NCI-H524 (cell line): ENCODE measurements at regions not wholly inside any gene's neighbourhood (a gene's known extent, or its start where the extent isn't known, plus 50 kb on each side); places are given as distances from the start of the nearest gene placed in this dataset.

Source experiments
- DNase-seq, 2 experiments: peaks; one replicate each; lab custom pipeline; 2025; lab: John Stamatoyannopoulos, UW

DNA sequence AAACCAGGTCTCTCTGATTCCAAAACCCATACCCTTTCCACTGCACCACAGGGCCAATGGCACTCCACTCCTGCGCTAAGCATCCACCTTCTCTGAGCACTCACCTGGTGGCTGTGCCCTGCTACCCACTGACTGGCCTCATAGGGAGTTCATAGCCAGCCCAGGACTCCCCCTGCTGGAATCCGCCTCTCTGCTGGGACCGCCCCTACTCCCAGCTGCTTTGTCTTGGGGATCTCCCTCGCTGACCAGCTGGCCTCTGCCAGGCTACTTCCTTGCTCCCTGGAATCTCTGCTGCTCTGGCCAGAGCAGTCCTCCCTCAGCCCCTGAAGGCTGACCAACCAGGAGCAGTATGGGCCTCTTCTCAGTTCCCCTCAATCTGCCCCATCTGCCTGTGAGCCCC lies 129.7 kb downstream of the FAXC start:
- DNase-seq: peak in 1 of 2 experiments; percentile 32

DNA sequence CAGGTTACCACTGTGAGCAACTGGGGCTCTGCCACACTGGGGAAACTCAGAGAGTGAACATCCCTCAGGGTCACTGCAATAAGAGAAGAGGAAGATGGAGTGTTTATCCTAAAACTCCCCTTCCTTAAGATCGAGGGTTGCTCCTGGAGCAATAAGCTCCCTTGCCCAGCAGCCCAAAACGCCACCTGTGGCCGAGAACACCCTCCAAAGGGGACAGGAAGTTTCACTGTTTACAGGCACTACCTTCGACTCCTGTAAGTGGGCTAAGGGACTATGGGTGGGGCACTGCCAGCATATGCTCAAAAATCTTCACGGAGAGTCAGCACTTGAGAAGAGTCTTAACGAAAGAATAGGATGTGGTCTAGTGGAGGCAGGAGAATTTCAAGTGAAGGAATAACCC lies 132.5 kb downstream of the FAXC start:
- no peak for DNase-seq

DNA sequence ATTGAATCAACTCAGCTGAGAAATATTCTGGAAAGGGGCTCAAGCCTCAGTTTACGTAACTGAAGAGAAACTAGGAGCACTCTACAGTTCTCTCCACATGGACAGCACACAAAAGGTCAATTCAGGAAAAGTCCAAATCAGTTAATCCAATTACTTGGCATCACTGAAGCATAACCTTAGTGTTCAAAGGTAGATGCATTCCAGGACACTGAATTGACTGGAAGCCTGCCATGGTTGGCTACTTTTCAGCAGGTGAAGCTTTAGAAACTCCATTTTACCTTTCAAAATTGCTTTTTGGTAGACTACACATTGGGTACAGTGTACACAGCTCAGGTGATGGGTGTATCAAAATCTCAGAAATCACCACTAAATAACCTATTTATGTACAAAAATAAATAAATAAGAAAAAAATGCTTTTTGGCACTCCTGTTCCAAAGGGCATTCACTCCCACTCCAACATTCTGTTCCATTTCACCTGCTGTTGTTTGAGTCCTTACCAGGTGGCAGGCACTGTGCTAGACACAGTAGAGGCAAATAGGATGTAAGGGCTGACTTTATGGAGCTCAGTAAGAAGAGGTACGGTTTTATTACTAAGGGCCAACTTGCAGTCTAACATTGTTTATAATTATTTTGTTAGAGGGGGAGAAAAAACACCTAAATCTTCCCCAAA lies 153.4 kb downstream of the FAXC start:
- DNase-seq: no peak

DNA sequence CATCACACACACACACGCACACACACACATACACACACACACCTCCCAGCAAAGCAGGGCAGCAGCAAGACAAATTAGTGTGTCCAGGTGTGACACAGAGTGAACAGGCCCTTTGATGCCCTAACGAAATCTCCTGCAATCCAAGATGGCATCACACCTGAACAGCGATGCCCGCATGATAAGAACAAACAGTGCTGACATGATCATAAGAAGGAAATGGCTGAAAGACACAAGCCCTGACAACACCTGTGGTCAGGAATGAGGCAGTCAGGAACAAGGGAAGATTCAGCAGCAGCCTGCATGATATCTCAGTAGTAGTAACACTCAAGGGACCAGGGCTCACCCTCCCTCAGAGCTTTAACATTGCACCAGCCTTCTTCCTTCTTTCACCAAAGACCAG lies 156.9 kb downstream of the FAXC start:
- DNase-seq: no peak

DNA sequence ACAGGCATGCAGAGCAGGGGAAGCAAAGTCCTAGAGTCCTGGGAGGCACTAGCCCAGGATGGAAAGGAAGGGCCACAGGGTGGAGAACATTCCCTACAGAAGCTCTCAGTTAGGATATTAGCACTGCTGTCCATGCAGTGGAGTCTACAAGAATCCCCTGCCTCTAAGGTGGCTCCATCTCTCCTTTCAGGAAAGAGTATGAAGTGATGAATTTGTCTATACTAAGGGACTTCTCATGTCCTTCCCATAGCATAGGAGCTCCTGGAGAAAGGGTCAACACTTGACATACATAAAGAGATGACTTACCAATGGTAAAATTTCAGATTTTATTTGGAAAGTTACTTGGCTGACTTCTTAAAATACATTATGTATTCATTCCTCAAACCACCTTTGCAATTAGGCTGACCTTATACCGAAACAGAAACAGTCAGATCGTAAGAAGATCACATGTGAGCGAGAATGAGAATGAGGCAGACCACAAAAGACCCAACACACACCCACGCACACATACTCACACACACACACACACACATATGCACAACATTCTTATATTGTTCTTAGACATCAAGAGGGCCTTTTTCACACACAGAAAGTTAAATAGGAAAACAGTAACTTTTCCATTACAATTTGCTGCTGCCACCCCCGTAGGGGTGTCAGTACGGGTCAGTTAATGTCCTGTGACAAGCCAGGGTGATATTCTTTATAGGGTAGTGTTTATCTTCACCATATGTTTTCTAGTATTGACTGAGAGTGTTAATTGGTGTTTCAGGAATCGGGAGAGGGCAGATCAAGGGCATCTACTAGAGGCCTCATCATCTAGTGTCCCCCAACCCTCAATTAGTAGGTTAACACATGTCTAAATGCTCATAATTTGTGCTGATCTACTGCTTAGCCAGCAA lies 159.4 kb downstream of the FAXC start:
- DNase-seq: no peak

DNA sequence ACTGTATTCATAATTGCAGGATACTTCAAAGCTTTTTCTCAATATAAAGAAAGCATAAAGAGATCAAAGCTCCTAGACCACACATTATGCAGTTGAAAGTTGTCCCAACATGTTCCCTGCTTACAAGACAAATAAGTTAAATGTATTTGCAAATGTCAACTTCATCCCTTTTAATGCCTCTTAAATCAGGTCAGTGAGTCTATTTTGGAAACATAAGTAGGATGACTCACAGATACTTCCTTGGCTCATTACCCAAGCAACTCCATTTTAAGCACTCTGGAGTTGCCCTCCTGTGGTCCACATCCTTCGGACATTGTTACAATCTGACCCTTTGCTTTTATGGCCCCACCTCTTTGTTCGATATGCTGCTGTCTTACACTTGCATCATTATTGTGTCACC lies 162.0 kb downstream of the FAXC start:
- DNase-seq: no peak

DNA sequence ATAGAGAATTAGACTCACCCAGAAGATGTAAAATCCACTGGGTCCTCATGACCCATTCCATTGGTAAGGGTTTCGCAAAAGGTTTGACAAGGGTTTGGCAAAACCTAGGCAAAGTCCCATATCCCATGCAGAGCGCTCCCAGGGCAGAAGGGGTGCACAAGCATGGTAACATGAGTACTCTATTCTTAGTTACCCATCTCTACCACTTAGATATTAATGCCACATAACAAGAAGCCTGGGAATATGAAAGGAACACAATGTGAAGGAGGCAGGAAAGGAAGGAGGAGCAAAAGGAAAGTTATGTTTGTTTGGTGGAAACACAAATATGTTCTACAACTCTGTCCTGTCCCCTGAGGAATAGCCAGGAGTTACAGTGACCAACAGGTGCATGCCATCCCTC lies 163.1 kb downstream of the FAXC start:
- no peak for DNase-seq

DNA sequence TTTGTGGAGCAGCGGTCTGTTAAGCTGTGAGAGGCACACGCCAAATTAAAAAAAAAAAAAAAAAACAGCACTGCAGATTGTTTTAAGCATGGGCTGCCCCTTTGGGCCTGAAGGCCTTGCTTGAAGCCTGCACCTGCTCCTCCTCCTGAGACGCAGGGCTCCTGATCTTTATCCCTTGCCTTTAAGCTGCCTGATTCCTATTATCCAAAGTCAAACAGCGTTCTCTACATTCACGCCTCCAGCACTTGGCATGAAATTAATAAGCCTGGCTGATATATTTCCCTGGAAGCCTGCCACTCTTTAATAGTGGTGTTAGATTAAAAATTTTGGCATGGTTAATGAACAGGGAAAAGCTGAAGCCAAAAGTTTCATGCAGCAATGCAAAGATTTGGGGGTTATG lies 163.9 kb downstream of the FAXC start:
- no peak for DNase-seq

DNA sequence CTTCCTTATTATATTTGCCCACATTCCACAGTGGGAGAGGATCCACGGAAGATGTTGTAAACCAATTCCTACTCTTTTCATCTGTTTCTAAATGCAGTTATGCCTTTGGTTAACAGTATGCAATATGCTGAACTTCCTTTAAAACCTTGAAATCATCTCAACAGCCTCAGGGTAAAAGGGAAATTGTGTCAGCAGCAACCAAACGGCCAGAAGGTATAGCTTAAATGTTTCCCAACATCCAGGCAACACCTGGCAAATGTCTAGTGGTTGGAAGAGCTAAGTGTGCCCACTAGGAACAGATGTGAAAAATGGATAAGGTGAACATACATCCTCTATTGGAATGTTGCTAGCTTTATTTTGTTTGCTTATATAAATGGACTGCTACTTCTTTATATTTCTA lies 164.8 kb downstream of the FAXC start:
- DNase-seq: no peak

DNA sequence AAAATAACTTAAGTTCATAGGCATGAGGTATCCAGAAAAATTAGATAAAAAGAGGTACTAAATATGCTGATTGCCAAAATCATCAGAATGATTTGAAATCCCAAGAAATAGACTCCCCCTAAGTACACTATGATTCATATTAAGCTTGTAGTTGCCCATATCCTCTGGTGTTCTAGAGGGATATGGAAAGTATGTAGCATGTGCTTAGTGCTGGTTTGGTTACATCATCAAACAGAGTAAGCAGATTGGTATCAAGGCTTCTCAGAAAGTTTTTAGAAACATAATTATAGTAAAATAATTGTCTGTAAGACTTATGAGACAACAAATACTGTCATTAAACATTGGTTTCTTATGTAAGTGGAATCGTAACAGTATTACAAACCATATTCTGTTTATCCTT lies 166.4 kb downstream of the FAXC start:
- no peak for DNase-seq

DNA sequence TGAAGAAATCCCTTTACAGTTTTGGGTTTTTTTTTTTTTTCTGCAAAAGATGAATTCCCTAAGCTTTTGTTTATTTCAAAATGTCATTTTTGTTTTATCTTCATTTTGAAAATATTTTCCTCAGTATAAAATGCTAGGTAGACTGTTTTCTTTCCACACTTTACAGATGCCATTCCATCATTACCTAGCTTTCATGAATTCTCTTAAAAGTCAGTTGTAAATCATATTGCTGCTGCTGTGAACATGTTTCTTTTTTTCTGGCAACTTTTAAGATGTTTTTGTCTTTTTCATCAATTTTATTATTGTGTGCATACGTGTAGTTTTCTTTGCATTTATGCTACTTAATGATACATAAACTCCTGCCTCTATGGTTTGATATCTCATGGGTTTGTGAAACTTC lies 168.3 kb downstream of the FAXC start:
- DNase-seq: no peak

DNA sequence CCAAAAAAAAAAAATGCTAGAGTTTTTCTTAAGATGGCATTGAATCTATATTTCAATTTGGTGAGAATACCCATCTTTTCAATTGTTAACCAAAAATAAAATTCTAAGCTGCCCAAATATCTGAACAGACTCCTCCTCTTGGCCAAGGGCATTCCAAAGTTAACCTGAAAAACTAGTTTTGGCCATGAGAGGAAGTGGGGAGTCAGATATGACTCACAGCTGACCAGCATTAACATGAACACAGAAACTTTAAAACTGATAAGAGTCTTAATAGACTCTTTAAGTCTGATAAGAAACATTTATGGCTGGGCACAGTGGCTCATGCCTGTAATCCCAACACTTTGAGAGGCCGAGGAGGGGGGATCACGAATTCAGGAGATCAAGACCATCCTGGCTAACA lies 171.3 kb downstream of the FAXC start:
- DNase-seq: no peak

DNA sequence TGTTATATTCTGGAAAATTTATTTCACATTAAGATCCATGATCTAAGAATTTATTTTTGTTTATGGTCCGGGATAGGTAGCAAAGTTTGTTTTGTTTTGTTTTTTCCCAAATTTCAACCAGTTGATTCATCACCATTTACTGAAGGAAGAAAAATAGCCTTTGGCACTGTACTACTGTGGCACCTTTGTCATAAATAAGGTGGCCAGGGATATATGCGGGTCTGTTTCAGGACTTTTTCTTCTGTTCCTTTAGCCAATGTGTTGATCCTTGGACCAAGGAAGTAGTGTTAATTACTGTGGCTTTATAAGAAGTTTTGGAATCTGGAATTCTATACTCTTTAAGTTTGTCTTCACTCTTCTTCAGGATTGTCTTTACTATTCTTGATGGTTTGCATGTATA lies 171.7 kb downstream of the FAXC start:
- DNase-seq: no peak

DNA sequence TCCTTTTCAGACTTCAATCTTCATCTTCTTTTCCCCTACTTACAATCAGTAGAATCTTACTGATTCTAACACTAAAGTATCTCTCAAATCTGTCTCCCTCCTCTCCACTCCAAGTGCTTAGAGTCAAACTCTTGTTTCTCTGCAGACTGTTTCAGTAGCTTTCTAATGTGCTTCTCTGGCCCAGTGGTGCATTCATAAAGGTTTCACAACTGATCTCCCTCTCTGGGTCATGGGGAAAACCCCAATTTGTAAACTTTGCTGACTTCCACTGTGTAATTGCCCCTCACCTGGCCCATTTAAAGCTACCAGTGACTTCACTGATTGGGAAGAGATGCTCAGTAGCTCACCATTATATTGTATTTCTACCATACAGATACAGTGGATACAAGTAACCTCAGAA lies 183.6 kb downstream of the FAXC start:
- DNase-seq: no peak

DNA sequence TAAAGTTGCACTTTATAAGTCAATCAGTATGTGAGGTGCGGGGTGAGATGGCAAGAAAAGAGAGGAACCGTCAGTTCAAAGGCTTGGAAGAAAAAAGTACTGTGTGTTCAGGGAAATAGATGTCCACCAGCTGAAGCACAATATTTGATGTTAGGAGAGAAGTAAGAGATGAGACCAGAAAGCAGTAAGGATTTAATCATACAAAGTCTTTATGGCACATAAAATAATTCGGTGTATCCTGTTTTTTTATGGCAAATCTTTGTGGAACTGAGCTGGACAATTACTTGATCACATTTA lies 197.2 kb downstream of the FAXC start:
- no peak for DNase-seq

DNA sequence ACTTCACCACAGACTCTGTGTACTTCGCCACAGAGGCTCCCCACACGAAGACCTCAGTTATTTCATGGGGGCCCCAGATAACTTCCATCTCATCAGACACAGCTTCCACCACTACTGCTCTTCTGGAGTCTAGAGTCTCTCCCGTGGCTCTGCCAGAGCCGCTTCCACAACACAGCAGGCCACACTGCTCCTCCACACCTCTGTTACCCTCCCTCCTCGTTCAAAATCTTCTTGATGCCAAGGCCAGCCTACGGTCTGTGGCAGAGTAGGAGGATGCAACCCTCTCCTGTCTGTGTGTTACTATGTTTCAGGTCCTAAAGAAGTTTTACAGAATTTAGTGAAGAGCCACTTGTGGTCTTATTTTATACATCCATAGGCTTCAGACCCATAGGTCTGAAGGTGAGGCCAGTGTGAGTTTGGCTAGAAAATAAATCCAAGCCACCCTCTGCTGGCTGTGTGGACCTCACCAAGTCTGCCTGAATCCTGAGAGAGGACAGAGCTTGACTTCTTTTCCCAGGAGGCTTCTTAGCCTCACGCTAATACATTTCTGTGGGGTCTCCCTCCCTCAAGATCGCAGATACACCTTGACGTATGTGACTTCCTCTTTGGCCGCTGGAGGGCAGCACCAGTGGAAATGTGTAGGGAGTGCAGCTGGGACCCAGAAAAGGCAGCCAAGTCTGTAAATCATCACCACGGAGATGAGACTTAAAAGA lies 197.7 kb downstream of the FAXC start:
- peak in 1 of 2 experiments; percentile 41 for DNase-seq

DNA sequence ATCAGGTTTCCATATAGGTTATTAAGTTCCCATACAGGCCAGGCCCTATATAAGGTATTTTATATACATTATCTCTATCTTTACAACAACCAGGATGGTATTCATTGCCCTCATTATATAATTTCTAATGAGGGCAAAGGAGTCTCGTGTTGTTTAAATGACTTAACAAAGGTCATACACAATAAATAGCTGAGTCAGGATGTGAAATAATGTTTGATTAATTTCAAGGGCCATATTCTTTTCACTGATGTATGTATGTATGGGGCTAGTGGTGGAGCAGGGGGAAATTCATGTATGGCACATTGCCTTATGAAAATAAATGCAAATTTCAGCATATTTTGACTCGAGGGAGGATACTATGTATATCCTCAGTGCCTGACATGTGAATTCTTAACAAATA lies 200.7 kb downstream of the FAXC start:
- no peak for DNase-seq

DNA sequence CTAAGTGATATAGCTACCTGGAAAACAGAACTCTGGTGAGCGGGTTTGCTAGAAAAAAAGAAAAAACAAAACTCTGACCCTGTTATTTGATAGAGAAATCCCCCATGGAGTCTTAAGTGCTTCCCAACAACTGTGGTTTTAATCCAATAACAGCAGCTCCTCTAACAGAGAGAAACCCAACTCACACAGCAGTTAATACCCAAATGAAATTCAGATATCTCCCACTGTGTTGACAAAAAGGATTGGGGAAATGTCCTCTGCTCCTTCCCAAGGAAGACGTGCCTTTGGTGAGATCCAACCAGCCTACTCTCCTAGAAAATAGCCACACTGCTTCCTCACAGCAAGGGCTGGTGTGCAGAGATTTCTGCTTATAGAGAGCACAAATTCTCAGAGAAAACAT lies 200.4 kb upstream of the FBXL4 start:
- DNase-seq: peak; percentile 47 to 84

DNA sequence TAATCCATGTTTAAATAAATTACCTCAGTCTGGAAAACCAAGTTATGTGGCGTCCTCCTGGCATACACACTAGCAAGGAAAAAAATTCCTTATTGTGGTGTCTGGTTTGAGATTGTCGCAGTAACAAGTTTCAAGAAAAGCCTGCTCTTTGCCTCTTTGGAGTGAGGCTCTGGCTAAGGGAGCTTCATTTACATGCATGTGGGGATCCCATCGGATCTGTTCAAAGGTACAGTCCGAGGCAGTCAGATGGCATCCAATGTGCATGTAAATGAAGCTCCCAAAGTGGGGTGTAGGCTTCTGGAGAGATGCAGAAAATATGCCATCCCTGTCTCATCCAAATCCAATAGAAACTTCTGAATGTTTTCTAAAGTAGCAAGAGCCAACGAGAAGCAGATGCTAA lies 199.5 kb upstream of the FBXL4 start:
- DNase-seq: peak in 1 of 2 experiments; percentile 9

DNA sequence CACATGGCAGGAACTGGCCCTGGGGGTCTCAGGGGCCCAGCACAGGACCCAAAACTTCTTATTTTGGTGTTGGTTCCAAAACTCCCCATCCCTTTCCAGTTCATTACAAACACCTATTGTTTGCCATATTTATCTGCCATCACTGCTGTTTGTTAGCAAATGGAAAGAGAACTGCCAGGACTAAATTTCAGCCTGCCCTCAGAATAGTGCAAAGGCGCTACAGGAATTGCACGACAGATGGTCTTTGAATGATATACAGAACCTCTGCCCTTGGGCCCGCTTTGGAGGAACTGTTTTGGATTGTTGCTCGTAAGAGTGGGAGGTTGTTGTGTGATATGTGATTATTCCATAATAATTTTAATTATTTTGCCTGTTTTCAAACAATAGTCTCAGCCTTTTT lies 199.0 kb upstream of the FBXL4 start:
- peak; percentile 48 to 77 for DNase-seq

DNA sequence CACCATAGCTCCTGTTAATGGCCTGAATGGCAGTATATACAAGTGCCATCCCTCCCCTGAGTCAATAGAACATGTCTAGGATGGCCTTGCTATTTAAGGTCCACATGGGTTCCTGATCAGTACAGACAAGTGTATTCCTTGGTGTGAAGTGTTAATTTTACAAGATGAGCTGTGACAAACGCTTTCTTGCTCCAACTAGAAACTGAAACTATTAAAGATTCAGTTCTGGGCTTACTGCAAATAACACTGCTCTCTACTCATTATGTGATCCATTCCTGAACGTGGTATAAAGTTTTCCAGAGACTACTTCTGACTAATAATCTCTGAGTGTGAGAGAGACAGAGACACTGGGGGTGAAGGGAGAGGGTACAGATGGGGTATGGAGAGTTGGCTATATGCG lies 198.0 kb upstream of the FBXL4 start:
- no peak for DNase-seq

DNA sequence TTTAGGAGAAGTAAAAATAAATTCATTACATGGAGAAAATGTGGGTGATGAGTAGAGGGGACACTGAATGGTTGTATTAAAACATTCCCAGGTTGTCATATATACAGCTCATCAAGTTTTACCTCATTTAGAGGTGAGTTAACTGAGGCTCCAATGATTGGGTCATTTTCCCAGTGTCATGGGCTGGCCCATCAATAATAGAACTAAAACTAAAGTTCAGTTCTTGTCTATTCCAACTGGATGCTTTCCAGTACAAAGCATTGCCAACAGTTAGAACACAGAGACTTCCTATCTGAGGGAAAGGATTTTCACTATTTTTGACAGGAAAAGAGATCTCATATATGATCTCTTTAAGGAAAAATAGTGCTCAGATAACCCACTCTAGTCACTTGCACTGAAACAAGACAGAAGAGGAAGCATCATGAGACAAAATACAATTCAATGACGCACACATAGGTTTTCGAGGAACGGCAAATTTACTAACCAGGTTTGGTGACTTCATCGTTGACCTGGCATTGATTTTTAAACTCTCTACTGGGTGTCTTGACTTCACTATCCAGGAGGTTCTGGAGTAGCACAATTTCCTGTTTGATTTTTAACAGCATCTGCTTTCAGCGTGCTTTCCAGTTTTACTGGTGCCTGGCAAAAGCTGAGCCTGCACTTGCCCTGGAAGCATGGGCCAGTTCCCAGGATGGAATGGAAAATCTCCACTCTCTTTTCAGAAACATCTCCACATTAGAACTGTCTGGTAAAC lies 195.5 kb upstream of the FBXL4 start:
- no peak for DNase-seq
